Choroid plexus epithelial cell (primary cell): ENCODE measurements at regions not wholly inside any gene's neighbourhood (a gene's known extent, or its start where the extent isn't known, plus 50 kb on each side); places are given as distances from the start of the nearest gene placed in this dataset.

Experiments used
- DNase-seq: peaks from one replicate; pipeline ENCODE4 v3.0.0-alpha.2; 2010; ENCODE audit warnings: low read depth
- H3K4me3 ChIP-seq: 2 replicates; pipeline ENCODE4 v1.5.1; 2011; ENCODE audit warnings: low read depth, mild to moderate bottlenecking, control low read depth, low read length, moderate library complexity
- TF ChIP-seq, protein P1 (sequence below): conservative IDR thresholded peaks from 2 replicates; pipeline ENCODE4 v1.5.1; 2011; ENCODE audit warnings: low read depth, mild to moderate bottlenecking, control low read depth, inconsistent platforms, low read length, moderate library complexity

DNA sequence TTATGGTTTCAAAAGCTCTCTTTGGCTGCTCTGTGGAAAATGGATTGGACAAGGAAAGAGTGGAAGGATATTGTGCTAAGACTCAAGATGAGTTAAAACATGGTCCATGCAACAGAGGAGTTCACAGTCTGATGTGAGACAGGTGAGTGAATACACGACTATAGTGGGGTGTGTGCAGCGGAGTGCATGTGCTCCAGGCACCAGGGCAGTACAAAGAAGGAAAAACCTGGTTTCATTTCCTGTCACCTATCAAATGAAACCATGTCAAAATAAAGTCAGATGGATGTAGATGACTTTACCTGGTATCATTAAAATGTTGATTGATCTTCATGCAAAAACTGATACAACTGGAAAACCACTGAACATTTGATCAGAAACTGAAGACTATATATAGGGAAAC lies 241.0 kb upstream of the RASGEF1B start:
- TF ChIP-seq, protein P1, sequence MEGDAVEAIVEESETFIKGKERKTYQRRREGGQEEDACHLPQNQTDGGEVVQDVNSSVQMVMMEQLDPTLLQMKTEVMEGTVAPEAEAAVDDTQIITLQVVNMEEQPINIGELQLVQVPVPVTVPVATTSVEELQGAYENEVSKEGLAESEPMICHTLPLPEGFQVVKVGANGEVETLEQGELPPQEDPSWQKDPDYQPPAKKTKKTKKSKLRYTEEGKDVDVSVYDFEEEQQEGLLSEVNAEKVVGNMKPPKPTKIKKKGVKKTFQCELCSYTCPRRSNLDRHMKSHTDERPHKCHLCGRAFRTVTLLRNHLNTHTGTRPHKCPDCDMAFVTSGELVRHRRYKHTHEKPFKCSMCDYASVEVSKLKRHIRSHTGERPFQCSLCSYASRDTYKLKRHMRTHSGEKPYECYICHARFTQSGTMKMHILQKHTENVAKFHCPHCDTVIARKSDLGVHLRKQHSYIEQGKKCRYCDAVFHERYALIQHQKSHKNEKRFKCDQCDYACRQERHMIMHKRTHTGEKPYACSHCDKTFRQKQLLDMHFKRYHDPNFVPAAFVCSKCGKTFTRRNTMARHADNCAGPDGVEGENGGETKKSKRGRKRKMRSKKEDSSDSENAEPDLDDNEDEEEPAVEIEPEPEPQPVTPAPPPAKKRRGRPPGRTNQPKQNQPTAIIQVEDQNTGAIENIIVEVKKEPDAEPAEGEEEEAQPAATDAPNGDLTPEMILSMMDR: no peak
- DNase-seq: no peak
- H3K4me3 ChIP-seq: no peak overlapping the region

DNA sequence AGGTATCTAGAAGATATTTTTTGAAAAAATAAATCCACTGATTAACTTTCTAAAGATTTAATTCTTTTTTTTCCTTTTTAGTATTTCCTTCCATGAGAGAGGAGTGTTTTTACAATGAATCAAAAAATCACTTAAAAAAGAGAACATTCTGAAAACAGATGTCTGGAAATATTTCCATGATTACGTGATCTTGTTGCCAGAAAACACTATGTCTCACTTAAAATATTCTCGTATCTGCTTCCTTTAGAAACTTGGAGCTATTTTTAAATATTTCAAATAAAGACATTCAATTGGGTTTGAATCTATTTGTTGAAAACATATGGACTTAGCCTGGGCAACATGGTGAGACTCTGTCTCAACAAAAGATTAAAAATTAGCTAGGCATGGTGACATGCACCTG lies 232.8 kb upstream of the RASGEF1B start:
- TF ChIP-seq, protein P1: no peak
- no peak for DNase-seq
- H3K4me3 ChIP-seq: no peak overlapping the region

DNA sequence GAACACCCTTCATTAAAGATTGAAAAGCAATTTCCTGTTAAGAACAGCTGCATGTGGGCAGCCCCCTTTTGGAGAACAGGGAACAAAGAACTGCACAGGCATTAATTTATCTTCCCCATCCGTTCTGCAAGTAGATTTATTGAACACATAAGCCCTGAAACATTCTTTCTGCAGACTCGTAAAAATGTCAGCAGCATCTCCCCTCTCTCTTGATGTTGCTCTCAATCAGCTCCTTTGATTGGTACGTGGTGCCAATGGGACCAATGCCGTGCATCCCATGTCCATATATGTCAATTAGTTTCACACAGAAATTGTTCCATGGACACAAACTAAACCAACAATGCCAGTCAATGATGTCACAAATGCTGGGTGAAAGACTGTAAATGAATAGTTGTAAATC lies 228.5 kb upstream of the RASGEF1B start:
- no peak overlapping the region for H3K4me3 ChIP-seq
- TF ChIP-seq, protein P1: no peak
- DNase-seq: no peak

DNA sequence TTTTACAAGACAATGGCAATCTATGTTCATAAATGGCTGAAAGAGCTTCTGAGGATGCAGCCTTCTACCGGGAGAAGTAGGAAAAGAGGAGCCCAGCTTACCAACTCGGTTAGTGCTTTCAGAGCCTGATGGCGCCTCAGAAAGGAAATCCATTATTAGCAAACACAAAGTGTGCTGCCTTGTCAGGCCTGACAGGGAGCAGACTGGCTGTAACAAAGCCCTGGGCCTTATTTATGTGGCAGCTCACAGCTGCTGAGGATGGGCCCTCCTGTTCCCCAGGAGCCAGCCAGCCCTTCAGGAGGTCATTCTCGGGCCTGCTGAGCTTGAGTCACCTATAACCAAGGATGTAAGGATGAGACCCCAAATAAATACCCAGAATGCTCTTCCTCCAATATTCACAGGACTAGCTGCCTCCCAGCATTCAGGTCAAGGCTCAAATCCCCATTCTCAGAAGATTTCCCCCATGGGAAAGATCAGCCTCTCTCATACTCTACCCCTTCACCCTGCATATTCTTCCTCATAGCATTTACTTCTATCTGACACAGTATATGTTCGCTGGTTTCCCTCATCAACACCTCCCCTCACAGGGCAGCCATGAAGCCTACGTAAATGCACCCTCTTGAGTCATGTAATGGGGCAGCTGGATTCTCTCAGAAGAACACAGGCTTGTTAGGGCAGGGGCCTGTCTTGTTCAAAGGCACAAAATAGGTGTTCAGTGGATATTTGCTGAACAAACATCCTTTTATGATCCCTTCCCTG lies 227.0 kb upstream of the RASGEF1B start:
- H3K4me3 ChIP-seq: no peak overlapping the region
- DNase-seq: no peak
- TF ChIP-seq, protein P1: no peak

DNA sequence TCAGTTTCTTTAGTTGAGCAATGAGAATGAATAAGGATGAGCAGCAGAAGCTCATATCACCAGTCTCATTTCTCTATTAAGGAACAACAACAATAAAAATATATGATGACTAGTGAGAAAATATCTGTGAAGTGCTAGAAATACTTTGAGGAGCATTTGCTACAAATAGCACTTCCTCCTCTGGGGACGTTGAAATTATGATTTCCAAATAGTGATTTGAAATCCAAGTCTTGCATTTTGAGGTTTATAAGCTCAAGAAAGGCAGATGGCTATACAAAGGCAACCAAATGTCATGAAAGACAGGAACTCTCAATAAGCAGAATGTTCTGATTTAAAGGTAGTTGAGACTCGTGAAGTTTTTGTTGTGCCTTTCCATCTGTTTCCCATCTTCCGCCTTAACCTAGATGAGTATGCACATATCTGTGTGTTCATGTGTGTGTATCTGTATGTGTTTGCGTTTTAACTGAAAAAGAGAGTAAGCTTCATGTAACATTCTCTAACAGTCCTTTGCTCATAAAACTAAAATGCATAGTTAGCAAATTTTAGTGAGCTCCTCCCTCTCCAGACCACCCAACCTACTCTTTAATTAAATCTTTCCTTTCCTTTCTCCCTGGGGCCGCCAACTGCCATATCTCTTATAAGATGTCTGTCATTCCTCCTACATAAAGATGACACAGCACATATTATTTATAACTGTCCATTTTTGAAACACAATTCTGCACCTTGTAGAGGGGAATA lies 222.6 kb upstream of the RASGEF1B start:
- DNase-seq: no peak
- no peak overlapping the region for H3K4me3 ChIP-seq
- TF ChIP-seq, protein P1: no peak

DNA sequence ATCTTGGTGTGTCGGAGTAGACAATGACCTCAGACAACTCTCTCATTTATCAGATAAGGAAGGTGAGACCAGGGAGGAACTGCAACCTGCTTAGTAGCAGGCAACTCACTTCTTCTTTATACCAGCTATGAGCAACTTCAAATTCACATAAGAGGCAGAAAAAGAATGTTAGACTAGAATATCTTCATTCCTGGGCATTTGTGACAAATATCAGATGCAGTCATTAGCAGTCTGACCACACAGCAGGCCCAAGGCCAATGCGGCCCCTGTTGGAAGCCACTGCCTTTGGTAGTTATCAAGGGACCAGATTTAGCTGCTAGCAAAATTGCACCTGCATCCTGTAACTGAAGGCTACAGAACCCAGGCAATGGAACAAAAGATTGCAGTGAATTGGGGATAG lies 219.2 kb upstream of the RASGEF1B start:
- TF ChIP-seq, protein P1: no peak
- DNase-seq: no peak

More for the DNA sequence above, 219.2 kb upstream of the RASGEF1B start:
- H3K4me3 ChIP-seq: no peak overlapping the region
